Activated naive CD4-positive, alpha-beta T cell treated with anti-CD3 and anti-CD28 coated beads, Interleukin-2, amount 50 U/mL, for 16 hours (primary cell): ENCODE measurements at regions not wholly inside any gene's neighbourhood (a gene's known extent, or its start where the extent isn't known, plus 50 kb on each side); places are given as distances from the start of the nearest gene placed in this dataset.

Experiments
- DNase-seq: peaks from one replicate; pipeline ENCODE4 v3.0.0-alpha.2; 2020

DNA sequence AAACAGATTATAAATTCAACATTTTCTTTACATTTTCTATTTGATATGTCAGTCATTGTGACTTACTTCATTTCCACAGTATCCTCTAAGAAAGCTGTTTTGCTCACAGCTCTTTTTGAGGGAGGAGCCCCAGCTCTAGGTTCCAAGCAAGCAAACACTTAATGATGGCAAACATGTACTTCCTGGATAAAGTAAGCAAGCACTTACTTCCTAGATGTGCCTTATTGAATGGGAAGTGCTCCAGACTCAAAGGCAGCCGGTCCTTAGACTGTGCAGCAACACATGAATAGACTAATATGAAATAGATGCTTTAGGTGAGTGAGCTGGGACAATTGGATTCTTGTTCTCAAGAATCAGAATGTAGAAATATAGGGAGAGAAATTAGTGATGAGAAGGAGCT lies 2149.8 kb upstream of the PIK3C3 start:
- no peak for DNase-seq

DNA sequence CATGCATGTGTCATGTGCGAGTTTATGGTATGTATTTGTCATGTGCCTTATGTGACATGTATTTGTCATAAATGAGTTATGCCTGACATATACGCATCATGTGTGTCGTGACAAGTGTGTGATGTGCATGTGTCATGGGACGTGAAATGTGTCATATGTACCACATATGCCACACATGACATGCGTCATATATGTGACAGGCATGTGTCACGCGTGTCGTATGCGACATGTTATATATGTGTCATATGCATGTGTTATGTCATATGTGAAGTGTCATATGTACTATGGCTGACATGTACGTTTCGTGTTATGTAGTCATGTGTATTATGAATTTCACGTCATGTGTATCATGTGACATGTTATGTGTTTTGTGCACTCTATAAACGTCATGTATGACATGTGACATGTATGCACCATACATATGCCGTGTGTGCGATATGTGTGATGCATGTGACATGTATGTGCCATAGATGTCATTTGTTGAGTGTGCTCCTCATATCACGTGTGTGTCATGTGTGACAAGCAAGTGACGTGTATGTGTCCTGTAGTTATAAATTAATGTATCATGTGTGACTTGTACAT lies 2152.3 kb upstream of the PIK3C3 start:
- no peak for DNase-seq

DNA sequence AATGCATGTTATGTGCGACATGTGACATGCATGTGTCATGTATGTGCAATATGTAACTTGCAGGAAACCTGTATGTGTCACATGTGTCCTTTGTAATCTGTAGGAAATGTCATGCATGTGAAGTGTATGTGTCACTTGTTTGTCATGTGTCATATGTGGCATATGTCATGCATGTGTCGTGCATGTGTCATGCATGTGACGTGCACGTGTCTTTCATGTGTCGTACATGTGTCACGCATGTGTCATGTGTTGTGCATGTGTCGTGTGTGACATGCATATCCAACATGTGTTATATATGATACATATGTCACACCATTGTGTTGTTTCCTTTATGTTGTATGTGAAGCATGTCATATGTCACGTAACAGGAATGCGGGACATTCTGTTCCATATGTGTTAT lies 2153.2 kb upstream of the PIK3C3 start:
- DNase-seq, result no peak

DNA sequence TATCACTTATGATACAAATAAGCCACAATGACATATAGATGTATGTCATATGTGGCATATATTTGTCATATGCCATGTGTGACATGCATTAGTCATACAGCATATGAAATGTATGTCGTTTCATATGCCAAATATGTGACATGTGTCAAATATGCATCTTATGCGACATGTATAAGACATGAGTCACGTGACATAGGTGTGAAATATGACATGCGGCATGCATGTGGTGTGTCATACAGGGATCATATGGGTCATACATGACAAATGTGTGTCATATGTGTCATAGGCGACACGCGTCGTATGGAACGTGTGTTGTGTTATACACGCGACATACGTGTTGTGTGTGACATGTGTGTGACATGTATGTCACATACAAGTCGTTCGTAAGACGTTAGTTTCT lies 2154.0 kb upstream of the PIK3C3 start:
- no peak for DNase-seq

DNA sequence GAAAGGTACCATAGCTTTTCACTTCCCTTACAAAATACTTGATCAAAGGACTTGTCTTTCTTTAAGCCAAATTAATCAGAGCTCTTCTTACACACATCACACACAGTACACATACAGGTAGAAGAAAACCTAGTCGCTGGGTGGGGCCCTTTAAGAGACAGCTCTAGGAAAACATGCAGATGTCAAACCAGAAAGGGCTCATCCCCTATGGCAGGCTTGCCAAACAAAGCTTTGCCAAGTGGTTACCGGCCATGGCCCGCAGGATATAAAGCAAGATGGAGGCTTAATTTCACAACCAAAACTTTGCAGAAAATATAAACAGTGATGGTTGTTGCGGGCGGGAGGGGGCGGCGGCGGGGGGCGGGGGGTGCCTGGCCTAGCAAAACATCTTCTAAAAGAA lies 2156.0 kb upstream of the PIK3C3 start:
- DNase-seq, result no peak

DNA sequence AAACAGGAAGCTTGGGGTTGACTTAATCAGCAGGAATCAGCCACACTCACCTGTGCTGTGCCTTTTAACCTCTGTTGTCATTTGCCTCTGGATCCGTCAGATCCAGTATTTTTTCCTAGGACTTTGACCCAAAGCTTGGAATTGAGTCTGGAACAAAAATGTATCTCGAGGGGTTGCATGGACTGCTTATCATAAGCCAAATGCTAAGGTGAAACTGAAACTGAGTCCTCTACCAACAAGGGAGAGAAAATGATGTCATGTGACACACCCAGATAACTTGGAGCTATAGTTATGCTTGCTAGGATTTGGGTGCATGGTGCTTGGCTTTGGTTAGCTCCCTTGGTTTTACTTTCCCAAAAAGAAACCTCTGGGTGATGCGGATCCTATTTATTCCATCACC lies 2158.6 kb upstream of the PIK3C3 start:
- DNase-seq, result no peak

DNA sequence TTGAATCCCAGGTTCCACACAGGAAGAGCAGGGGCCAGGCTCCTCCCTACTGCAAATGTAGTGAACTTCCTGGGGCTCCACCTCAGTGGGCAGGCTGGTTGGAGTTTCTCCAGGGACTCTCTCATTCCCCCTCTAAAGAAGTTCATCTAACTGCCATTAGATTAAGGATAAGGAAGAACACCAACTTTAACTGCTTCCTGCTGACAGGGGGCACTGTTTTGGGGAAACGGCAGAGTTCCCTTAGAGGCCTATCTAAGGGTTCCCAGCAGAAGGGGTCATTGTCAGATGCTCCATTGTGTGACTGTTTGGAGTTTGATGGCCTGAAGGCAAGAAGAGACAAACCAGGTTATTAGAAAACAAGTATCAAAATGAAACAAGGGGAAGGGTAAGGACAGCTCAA lies 2159.7 kb upstream of the PIK3C3 start:
- DNase-seq, result no peak

DNA sequence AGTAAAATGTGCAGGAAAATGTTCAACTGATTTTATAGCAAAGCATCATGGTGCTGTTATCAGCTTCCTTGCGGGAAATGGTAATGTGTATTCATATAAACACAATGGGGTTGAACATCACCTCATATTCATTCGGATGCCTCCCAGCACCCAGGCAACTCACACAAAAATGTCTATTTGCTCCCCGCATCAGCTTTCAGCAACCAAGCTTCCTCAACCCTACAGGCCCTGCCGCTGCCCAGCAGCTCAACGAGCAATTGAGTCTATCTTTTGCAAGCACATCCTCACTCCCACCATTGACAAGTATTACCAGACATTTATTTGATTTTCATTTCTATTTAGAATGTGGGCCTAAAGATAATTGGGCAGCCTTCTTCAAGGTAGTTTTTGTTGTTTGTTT lies 2161.4 kb upstream of the PIK3C3 start:
- DNase-seq, result no peak

DNA sequence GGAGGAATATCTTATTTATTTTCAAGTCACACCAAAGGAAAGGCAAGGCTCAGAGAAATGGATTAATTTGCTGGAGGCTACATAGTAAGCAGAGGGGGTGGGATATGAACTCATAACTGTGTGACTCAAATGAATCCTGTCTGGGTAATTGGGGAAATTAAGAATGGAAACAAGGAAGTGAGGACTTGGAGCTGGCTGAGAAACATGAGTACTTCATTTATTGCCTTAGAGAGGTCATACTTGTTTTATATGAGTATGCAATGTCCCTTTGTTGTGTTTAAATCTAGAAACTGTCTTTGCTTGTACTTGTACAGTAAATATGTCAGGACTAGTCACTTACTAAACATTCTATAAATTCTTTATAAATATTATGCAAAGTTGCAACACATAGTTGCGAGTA lies 2166.7 kb upstream of the PIK3C3 start:
- DNase-seq, result no peak

DNA sequence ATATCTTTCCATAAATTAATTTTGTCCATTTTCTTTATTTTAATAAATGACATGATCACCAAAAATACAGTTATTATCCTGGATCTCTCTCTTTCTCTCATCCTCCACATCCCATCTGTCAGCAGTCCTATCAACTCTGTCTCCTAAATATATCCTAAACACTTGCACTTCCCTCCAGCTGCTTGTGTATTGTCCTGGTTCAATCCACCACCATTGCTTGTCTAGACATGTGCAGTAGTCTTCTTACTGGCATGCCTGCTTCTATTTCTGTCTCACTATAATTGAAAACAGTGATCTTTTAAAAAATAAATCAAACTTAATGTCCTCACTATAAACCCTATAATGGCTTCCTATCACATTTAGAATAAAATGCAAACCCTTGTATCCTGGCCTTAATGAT lies 2168.6 kb upstream of the PIK3C3 start:
- no peak for DNase-seq

DNA sequence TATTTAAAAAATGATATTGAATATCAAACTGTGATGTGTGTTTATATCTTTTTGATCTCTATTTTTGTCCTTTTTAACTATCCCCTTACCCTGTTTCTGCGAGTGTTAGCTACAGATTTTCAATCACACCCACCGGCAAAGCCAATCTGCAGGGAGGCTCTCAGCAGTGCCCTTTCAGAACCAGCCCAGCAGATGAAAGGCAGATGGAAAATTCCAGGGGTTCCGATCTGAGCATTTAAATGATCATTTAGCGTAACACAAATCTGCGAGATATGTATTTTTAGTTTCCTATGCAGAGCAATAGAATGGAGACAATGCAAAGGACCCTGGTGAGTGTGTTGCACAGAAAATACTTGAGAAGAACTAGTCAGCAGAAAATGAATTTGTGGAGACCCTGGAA lies 2170.5 kb upstream of the PIK3C3 start:
- DNase-seq, result no peak

DNA sequence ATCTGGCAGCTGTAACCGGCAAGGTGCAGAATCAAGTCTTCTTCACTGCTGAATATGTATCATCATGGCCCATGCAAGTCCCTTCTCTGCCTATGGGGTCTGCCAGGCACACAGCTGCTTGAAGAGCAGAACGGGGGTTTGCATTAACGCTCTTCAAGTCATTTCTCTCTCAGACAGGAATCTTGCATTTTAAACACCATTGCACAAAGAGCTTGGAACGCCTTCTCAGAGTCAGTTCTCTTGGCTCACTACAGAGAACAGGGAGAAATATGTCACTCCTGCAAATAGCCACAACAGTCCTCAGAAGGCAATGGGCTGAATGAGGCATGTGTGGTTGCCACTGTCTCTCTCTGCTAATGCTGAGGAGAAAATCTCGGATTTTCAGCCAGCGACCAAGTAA lies 2173.5 kb upstream of the PIK3C3 start:
- DNase-seq, result no peak

DNA sequence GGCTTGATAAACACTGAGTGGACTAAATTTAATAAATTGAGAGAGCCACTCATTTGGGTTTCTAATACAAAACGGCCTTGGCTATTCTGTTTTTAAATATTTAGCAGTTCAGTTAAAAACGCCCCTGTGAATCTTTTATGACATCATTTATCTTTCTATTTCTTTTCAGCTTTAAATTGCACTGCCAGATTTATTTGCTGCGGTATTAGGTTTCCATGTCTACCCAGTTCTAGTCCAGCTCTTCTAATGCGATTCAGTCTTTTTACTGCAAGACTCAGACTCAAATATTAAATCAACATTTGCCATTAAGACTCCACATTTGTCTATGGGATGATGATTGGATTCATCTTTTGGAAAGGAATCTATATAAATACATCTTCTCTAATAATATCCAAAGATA lies 2174.3 kb upstream of the PIK3C3 start:
- no peak for DNase-seq

DNA sequence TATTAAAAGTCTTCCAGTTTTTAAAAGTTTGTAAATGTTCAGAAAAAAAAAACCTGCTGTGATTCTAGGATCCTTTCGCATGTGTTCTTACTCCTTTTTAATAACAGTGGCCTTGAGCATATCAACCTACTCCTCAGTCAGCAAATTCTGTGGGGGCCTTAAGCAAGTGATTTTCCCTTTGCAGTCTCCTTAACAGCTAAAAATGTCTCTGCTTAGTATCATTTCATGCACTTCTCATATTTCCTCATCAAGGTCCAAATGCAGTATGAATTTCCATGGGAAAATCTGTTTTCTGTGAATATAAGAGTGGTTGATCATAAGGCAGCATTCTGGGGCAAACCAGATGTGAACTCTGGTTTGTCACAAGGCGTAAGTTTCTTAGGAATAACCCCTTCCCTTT lies 2175.1 kb upstream of the PIK3C3 start:
- DNase-seq, result no peak

DNA sequence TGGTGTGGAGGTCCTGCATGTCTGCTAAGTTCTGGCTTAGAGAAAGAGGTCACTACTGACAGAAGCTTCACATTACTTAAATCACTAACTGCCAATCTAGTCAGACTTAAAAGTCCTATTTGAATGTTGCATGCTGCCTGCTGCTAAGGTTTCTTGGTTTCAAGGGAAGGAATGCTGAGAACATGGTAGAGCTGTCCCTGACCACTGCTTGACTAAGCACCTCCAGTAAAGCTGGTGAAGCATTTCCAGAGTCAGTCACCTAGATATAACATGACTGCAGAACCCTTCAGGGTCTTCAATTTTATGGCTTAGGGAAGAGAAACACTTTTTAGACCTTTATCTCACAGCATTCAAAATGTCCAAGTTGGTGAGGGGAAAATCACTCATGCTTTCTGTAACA lies 2178.3 kb upstream of the PIK3C3 start:
- DNase-seq, result no peak

DNA sequence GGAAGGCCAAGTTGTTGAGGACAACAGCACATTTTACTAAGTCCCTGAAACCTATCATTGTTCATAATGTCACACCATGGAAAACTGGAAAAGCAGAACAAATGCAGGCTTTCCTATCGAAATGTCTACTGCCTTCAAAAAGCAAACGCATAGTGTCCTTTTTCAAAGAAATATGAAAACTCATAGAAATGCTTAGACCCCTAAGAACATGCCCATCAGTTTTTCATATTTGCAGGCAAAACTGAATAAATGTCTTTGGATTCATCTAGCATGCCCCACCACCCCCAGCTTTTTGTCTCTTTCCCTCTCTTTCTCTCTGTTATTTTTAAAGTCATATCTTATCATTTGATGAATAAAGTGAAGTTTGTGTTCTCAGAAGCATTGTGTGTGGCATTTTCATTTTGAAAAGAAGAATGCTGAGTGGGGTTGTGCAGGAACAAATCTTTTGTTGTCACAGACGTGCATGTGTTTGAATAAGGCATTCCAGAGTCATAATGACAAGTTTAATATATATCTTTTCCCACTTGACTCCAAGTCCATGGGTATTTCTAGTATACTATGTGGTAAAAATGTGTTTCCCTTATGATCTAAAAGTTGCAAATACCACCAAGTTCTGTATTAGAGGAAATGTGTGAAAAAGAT lies 2180.0 kb upstream of the PIK3C3 start:
- DNase-seq, result no peak

DNA sequence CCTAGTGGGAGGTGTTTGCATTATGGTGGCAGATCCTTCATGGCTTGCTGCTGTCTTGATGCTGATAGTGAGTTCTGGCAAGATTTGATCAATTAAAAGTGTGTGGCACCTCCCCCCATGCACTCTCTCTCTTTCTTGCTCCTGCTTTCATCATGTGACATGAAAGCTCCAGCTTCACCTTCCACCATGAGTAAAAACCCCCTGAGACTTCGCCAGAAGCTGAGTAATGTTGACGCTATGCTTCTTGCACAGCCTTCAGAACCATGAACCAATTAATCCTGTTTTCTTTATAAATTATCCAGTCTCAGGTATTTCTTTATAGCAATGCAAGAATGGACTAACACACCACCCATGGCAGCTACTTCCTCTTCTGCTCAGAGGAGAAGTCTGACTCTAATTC lies 2181.4 kb upstream of the PIK3C3 start:
- DNase-seq, result no peak

DNA sequence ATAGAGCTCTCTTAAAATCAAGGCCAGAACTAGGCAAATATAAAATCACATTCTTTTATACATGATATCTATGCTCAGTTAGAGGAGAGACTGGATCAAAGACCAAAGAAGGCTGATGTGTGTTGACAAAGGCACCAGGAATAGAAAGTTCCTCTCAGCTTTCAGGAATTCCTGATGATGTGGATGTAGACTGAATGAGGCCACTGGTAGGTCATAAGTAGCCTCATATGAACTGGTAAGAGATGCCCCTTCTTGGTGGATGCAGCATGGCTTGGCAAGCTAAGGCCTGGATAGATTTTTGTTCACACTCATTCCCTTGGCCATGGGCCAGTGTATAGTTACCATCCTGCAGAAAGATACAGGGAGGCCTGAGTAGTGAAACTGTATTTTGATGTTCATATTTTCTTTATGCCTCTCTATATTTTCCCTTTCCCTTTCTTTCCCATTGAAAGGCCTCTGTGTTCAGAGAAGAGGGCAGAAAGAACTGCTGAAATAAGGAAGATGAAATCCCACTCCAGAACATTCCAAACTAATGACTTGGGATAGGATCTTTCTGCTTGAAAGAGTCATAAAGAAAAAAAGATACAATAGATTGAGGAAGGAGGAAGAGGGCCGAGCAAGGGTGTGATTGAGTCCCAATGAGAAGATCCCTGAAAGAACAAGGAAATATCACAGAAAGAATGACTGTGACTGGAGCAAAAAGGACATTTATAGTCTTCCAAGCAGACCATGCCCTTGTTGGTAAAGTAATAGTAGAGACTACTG lies 2182.7 kb upstream of the PIK3C3 start:
- no peak for DNase-seq

DNA sequence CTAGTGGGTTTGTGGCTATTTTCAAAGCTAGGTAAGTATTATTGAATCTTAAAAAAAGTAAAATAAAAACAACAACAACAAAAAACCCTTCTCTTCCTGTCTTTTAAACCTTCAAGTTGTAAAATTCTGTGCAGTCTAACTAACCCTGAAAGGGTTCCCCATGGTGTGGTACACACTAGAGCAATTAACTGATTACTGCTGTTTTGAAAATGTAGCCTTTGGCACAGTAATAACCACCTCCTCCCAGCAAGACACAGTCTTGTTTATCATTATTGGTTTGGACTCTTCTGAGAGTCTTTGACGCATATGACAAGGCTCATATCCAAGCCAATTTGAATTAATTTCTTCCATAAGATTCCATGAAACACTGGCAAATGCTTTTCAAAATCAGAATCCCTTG lies 2184.6 kb upstream of the PIK3C3 start:
- DNase-seq, result no peak

DNA sequence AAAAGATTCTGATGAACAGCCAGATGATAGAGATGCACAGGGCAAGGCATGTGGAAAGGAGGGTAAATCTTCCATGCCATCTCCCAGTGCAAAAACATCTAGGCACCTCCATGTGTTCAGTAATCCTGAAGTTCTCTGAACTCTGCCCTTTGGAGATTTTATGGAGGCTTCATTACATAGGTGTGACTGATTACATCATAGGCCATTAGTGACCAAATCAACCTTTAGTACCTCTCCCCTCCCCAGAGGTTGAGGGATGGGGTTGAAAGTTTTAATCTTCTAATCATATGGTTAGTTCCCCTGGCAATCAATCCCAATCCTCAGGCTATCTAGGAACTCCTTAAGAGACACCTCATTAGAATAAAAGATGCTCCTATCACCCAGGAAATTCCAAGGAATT lies 2190.2 kb upstream of the PIK3C3 start:
- no peak for DNase-seq

DNA sequence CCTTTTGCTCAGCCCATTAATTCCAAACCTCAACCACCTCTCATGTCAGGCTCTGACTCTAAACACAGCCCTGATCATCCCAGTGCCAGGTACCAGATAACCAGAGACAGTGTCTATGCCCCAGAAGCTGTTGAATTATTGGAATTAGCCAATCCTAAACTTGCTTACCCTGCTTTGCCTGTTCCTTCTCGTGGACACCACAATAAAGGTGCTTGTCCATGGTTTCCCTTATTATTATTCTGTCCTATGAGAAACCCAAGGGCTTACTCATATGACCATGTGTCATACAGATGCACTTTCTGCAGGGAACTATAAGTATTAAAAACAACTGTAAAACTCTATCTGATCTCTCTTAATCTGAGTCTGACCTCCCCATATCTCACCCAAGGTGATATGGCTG lies 2193.8 kb upstream of the PIK3C3 start:
- DNase-seq, result no peak

DNA sequence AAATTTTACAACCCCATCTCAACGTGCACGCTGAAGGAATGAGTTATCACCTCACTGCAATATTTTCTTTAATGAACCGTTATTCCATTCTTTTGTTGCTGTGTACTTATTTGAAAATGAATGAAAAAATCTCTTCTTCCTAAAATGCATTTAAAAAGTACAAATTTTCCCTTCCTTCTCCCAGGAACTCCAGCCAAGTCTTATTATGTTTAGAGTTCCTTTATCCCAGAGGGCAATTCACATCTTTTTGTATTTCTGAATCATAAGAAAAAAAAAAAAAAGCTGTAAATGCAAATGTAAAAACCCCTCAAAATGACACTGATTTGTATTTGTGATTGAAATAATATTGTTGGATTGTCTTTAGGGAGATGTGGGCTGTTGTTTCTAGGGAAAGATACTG lies 2194.3 kb upstream of the CELF4 start:
- DNase-seq, result no peak

DNA sequence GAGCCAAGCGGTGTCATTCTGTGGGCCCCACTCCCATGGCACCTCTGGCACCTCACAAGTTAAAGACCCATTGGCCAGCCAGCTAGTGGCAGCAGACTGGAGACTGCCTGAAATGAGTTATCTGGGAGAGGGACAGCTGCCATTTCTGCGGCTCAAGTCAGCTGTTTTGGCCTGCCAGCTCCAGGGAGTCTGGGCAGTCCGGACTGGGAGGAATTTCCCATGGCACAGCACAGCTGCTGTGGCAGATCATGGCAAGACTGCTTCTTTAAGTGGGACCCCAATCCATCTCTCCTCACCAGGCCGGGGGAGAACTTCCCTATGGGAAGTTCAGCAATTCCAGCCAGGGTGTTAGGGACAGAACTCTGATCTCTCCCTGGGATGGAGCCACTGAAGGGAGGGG lies 2187.6 kb upstream of the CELF4 start:
- DNase-seq, result no peak

DNA sequence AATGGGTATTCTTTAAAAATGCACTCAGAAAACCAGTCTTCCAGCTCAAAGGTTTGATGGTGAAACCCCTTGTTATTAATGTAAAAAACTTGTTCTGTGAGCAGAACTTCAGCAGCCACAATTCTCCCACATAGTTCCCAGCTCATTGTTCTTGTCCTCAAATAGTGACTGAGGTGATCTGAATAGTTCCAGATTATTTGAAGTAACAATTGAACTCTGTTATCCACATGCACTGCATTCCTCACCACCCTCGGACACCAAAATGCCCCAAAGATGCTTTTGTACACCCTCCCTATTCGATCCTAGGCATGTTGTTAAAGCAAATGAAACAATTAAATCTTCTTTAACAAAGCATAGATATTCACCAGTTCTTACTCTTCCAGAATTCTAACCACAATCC lies 2186.8 kb upstream of the CELF4 start:
- no peak for DNase-seq

DNA sequence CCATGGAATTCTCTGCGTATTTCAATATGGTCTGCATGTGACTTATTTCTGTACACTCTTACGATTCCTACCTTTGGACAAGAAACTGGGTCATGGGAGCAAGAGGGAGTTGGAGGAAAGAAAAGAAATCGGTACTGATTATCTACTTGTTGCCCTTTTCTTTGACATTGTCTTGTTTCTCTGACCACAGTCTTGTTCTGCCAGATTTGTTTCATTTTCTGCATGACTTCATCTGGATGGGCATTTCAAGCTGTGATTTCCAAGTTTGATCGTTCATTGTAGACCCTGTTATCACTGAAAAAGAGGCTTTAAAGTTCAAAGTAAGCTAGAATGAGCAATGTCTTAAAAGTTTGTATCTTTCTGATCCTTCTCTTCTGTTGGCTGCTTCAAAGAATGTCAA lies 2186.3 kb upstream of the CELF4 start:
- no peak for DNase-seq
